Stimulated activated CD4-positive, alpha-beta T cell treated with anti-CD3 and anti-CD28 coated beads, TNF-alpha, amount 100 ng/mL, for 24 hours (primary cell): ENCODE measurements at regions not wholly inside any gene's neighbourhood (a gene's known extent, or its start where the extent isn't known, plus 50 kb on each side); places are given as distances from the start of the nearest gene placed in this dataset.

Experiments used
- DNase-seq, 3 experiments: peaks; one replicate each; pipeline ENCODE4 v3.0.0-alpha.2; 2020; ENCODE audit warnings: low read depth in 3 of 3

DNA sequence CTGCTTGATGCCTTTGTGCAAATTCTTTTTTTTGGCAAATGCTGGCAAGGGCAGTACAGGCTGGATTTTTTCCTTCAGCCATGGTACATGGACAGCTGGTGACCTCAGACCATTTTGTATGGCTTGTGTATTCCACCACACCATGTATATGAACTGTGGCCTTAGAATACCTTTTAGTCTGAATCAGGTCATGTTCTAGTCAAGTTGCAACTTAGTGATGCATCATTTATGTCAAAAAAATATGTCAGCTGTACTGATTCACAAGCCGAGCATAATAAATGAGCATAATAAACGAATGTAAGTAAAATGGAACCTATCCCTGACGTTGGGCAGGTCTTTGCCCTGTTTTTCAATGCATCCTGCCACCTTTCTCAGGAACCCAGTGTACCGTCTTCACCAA, 219.7 kb upstream of the RUNX1 start:
- no peak for DNase-seq

DNA sequence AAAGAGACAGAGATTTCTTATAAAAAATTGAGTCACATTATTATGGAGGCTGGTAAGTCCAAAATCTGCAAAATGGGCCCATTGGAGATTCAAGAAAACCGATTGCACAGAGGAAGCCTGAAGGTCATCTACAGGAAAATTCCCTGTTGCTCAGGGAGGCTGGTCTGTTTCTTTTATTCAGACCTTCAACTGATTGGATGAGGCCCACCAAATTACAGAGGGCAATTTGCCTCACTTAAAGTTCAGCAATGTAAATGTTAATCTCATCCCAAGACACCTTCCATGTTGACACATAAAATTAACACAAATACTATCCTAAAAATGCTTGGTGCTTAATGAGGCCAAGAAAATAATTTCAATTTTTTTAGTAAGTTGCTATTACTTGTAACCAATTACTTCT, 219.2 kb upstream of the RUNX1 start:
- DNase-seq: no peak

DNA sequence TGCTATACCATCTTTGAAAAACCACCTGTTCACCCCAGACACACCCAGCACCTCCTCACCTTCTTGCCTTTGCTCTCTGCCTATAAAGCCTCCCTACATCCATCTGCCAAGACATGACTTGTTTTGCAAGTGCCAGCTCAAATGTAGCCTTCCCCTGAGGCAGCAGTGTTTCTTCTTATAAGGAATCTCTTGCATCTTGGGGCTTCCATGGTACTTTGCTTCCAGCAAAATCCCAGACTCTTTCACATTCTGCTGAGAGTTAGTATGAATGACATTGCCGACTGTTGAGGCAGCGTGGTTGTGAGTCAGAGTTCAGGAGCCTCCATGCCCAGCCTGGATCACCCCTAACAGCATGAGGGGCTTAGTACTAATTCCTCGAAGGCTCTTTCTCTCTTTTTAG, 217.4 kb upstream of the RUNX1 start:
- no peak for DNase-seq

DNA sequence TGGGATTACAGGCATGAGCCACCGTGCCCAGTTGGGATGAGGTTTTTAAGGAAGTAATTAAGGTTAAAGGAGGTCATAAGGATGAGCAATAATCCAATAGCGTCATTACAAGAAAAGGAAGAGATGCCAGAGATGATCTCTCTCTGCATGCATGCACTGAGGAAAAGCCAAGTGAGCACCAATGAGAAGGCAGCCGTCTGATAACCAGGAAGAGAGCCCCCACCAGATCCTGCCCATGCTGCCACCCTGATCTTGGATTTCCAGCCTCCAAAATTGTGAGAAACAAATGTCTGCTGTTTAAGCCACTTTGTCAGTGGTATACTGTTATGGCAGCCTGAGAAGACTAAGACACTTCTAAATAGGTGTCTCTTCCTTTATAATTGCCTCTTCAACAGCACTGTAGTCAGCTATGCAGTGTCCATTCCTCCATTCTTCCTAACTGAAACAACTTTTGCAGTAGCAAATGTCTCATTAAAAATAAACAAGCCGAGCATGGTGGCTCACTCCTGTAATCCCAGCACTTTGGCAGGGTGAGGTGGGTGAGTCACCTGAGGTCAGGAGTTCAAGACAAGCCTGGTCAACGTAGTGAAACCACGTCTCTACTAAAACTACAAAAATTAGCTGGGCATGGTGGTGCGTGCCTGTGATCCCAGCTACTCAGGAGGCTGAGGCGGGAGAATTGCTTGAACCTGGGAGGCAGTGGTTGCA, 216.2 kb upstream of the RUNX1 start:
- no peak for DNase-seq

DNA sequence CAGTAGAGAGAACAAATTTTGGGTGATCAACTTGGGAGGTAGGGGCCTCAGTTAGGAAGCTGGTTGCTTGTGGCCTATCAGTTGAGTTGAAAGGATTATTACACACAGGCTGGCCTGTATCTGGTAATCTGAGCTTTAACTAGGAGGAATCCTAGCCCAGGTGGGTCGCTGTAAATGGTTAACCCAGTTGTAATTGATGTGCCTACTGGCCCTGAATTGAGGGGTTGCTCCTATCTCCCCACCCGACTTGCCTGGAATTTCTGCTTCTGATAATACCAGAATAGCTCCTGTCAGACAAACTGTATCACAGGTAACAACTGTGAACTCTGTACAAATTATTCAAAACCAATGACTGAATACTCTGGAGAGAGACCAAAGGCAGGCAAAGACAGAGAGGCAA, 210.4 kb upstream of the RUNX1 start:
- no peak for DNase-seq

DNA sequence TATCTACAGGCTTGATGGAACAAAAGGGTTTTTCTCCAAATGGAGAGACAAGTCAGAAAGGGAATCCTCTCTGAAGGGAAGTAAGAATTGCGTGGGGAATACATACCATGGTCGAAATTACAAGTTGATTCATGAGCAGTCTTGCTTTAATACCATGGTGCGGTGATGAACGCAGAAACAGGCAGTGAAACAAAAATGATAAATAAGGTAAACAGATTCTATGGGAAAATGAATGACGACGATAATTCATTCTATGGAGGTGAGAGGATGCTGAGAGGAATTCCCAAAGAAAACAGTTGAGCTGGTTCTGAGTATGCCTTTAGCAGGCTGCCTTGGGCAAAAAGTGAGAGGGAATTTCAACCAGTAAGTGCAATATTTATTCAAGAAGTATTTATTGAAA, 209.4 kb upstream of the RUNX1 start:
- no peak for DNase-seq

DNA sequence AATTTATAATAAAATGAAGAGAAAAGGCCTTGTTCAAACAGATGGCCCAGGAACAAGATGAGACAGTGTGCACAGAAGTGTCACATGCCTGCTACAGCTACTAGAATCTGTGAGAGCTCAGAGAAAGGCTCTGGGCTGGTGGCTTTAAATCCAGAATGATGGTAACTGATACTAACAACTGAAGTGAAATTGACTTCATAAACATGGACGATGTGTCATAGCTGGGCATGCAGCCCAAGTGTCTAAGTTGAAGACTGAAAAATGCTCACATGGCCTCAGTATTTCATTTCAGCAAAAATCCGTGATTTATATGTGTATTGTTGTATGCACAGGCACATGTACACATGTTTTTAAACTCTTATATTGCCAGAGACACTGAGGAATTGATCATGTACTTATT, 208.3 kb upstream of the RUNX1 start:
- no peak for DNase-seq

DNA sequence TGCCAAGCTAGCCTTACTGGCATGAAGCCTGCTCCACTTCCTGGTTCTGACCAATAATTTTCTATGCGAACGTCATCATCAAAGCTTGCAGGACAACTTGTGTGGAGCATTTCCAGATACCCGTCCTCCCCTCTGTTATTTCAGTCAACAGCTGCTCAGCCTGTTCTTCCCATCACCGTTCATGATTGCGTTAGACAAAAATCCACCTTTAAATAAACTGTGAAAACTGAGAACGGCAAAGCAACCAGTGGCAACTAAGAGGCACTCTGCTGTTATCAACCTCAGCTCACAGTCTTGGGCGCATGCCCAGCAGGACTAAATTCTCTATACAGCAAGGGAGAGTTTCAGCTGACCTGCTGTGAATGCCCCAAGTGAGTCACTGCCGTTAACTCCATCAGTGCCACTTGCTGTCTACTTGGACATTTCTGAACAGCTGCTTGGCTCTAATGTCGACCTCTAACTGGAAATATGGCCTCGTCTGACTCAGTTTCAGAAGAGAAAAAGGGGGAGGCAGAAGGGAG, 207.4 kb upstream of the RUNX1 start:
- DNase-seq: no peak

DNA sequence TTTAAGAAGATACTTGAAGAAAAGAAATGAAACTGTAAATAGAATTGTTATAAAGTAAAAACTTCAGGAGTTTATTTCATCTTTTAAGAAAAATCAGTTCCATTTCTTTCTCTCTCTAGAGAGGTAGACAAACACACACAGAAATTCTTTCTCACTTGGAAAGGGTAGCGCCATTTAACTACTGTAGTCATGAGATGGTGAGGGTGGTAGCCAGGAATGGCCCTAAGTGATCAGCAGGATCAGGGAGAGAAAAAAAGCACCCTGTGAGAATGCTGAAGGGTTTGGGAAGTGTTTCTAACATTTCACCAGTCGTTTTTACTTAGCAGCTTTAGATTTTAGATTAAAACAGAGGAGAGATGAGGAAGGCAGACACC, 205.7 kb upstream of the RUNX1 start:
- no peak for DNase-seq

DNA sequence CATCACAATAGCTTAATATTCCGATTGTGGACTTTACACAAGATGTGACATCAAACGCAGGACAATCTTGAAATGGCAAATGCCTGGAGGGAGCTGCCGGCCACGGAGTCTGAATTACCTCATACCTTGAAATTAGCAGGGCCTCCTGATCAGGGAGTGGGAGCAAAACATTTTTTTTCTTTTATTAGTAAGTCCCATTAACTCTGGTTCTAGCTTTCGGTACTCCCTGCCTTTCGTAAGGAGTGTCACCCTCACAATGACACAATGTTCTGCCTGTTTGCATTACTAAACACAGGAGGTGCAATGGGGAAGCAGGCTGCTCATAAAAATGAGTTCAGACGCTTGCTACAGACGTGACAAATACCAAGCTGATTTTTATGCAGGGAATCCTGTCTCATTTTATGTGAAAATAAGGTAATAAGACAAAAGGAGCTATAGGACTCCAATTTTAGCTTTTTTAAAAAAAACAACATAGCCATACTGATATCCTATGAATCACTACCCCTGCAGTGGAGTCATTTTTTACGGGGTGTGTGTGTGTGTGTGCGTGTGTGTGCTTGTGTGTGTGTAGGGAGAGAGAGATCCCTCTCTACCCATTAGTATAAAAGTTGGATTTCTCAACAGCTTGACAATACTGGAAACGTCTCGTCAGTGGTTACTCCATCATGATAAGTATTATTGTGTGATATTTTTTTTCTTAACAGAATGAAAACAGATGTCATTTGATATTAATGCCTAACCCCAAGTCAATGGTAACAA, 205.1 kb upstream of the RUNX1 start:
- DNase-seq: no peak

DNA sequence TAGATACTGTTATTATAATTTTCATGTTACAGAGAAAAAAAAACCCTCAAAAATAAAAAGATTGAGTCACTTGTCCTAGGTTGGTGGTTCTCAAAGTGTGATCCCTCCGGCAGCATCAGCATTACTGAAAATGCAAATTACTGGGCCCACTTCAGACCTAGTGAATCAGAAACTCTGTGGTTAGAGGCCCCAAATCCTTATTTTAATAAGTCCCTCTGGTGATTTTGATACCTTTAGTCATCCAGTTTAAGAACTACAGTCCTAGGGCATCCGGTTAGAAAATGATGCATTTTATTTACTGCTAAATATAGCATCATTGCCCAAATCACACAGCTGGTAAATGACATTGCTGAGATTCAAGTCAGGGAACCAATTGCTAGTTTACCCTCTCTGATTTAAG, 203.7 kb upstream of the RUNX1 start:
- peak in 2 of 3 experiments; percentile 12 to 14 for DNase-seq

DNA sequence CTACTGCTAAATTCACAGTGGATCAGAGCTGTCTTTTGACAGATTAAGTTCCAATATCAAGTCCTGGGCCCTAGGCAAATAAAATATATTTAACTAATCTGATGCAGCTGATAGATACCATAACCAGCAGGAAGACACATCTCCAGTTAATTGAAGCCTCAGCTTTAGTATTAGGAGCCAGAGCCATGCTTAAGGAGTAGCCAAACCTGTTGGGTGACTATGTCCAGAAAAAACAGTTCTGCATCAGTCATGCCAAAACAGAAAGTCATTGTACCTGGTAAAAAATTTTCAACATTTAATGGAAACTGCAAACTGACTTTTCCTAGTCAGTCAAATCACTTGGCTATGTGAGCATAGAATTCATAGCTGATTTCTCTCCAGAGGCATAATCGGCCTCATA, 200.5 kb upstream of the RUNX1 start:
- no peak for DNase-seq

DNA sequence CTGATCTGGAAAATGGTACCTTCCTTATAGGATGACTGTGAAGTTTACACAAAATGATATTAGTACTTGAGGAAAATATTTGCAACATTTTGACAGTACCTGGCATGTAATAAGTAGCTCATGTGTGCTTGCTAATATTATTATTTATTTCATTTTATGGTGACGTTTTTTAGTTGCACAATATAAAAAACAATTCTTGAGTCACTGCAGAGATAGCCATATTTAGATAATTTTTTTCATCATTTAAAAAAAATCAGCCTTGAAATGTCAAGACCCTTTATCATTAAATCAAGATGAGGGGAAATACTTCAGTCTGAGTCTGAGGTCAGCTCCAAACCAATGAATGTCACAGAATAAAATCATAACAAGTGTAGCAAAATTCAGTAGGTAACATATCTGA, 196.8 kb upstream of the RUNX1 start:
- no peak for DNase-seq

DNA sequence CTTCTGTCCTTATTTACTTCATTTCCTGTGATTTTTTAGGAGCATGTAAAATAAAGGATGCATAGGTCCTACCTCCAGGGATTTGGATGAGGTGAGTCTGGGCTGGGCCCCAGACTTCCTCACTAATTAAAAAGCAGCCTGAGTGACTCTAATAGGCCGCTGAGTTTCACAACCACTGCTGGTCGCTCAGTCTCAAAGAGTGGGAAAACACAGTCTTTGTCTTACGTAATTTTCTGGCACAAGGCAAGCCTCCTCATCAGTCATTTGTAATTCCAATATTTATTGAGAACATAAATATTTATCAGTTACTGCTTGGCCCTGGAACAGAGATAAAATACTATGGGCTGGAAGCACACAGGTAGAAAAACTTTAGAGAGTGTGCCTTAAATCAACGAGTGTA, 195.4 kb upstream of the RUNX1 start:
- DNase-seq: no peak

DNA sequence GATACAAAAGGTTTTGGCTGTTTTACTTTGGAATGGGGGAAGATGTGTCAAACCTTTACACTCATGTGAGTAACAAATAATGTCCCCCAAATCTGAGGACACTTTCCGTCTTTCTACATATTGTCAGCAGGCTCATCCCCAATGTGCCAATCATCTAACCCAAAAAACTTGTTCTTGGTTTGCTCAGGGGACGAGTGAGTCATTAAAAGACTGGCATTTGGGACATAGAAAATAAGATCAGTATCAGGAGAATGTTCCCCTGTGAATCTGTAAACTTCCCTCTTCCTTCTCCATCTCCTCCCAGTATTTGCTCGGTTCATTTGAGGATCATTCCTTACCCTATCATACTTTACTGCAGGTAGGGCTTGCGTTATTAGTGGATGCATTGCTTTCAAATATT, 194.1 kb upstream of the RUNX1 start:
- no peak for DNase-seq

DNA sequence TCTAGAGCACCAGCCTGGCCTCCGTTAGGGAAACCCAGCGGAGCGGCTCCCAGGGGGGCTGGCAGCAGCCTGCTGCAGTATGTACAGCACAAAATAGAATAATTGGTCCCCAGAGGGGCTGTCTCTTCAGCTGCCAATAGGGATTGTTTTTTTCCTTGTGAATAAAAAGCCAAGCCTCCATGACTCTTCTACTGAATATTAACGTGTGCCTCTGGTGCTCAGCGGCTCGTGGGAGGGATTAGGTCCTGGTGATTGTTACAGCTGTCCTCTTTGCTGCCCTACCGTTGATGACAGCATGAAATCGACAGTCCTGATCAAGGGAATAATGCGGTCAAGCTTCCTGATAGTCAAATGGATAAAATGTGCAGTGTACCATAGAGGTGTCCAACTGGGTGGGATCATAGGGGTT, 190.7 kb upstream of the RUNX1 start:
- DNase-seq: no peak

DNA sequence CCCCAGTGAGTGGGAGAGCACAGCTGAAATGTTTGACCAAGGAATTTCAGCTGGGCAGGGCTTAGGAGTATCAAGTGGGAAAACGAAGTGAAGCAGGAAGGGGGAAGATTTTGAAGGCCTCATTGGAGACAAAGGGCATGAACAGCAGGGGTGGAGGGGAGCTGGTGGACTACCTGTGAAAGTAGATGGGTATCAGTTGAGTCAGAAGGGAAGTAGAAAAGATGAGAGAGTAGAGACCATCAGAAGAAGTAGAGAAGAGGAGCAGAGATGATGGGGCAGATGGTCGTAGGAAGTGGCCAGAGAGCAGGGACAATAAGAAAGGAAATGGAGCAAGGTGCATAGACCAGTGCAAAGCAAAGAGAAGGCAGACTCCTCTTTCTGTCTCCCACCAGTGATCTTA, 189.0 kb upstream of the RUNX1 start:
- no peak for DNase-seq

DNA sequence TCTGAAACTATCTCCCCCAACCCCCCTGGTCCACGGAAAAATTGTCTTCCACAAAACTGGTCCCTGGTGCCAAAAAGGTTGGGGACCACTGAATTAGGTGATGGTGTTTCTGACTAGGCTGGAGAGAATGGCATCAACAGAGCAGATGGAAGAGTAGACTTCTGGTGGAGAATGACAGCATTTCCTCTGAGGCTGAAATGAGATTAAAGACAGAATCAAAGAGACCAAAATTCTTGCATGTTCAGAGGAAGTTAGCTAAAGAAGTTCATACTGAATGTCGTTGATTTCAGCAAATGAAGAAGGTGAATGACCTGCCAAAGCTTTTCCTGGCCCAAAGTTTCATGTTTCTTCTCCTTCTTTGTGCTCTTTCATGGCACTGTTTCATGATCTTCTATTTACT, 188.2 kb upstream of the RUNX1 start:
- DNase-seq: no peak

DNA sequence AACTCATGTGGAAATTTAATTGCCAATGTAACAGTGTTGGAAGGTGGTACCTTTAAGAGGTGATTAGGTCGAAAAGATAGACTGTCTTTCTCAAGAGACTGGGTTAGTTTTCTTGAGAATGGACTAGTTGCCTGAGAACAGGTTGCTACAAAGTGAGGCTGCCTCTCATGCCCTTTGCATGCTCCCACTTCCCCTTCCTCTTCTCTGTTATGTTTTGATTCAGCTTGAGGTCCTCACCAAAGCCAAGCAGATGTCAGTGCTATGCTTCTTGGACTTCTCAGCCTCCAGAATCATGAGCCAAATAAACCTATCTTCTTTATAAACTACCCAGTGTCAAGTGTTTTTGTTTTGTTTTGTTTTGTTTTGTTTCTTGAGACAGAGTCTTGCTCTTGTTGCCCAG, 187.0 kb upstream of the RUNX1 start:
- no peak for DNase-seq

DNA sequence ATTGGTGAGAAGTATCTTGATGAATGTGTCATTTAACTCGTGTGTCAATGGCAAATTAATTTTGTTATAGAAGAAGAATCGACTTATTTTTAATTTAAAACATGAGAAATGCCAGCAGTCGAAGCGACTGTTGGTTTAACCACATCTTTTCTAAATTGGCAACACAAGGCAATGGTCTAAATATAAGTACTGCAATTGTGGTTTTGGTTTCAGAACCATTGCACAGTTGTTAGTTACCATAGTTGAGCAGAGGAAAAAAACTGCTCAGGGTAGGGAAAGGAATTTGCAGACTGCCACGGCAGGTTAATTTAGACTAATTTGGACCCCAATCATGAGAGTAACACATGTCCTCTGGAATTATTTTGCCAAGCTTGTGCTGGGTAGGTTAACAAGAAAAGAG, 185.6 kb upstream of the RUNX1 start:
- no peak for DNase-seq

DNA sequence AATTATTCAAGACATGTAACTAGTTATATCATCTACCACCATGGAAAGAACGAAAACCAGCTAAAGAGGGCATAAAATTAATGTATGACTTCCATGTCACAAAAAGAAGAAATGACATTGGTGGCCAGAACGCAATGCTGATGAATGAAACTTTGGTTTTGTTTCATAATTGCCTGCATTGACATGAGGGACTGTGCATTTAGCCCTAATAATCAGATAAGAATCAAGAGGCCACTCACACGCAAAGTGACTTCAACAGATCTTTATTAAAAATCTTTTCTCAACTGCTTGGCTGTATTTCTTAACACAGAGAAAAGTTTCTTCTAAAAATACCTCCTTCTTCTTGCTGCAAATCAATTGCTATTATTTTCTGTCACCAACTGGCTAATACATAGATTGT, 184.7 kb upstream of the RUNX1 start:
- no peak for DNase-seq

DNA sequence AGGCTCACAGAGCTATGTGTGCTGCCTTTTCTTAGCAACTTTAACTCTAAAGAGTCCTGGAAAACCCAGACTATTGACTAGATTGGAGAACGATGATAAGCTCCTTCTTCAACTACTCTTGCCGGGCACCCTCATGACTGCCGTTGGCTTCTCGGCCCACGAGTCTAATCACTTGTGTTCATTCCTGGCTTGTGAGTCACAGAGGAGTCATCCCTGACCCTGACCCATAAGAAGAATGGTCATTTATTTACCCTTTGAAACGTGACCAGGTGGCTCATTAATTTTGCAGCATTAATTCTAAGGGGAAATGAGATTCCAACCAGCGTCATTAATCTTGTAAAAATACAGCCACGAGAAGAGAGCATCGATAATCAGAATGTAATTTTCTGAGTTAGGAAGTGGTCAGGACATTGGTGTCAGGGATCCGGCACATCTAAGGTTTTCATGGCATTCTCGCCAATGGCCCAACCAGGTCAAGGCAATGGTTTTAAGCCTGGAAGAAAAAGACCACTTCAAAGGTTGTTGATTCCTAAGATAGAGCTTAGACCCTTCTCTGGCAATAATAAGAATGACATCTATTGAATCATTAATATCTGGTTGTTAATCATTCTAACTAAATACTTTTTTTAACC, 183.6 kb upstream of the RUNX1 start:
- no peak for DNase-seq

DNA sequence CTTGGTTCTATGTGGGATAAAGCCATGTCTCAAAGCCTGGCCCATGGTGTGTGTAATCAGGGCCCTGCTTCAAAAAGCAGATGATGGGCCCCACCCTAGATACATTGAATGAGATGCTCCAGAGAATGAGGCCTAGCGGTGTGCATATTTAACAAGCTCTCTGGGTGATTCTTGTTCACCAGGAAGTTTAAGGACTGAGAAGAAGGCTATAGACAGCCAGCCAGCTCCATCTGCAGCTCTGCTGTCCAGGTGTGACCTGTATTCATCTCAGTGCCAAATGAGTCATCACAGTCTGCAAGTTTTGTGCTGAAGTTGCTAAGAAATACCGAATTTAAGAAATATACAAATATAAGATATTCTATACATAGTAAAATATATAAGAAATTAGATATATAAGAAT, 182.0 kb upstream of the RUNX1 start:
- DNase-seq: no peak
